WERI-Rb-1 (cell line): ENCODE measurements at regions not wholly inside any gene's neighbourhood (a gene's known extent, or its start where the extent isn't known, plus 50 kb on each side); places are given as distances from the start of the nearest gene placed in this dataset.

Experiments used
- DNase-seq: peaks from one replicate; pipeline ENCODE4 v3.0.0-alpha.2; 2020
- H3K27ac ChIP-seq: fragments of 250-450 bp; sonication (Bioruptor Pico); 2 replicates; pipeline ENCODE4 v1.5.1; 2020; ENCODE audit warnings: mild to moderate bottlenecking, moderate library complexity
- H3K27me3 ChIP-seq: fragments of 250-450 bp; sonication (Bioruptor Pico); 2 replicates; pipeline ENCODE4 v1.5.1; 2021; ENCODE audit warnings: mild to moderate bottlenecking, low read depth, moderate library complexity; ENCODE audit not compliant: insufficient read depth, severe bottlenecking
- H3K36me3 ChIP-seq: fragments of 250-450 bp; sonication (Bioruptor Pico); 2 replicates; pipeline ENCODE4 v1.5.1; 2020; ENCODE audit warnings: mild to moderate bottlenecking, moderate library complexity
- H3K4me3 ChIP-seq: 2 replicates; pipeline ENCODE4 v1.5.1; 2011; ENCODE audit warnings: low read depth, mild to moderate bottlenecking, control low read depth, low read length
- H3K9me3 ChIP-seq: fragments of 250-450 bp; sonication (Bioruptor Pico); 2 replicates; pipeline ENCODE4 v1.5.1; 2021; ENCODE audit warnings: mild to moderate bottlenecking, moderate library complexity; ENCODE audit not compliant: severe bottlenecking
- TF ChIP-seq, protein P1 (sequence below): IDR thresholded peaks from 2 replicates; pipeline ENCODE4 v1.5.1; 2011; ENCODE audit warnings: low read depth, mild to moderate bottlenecking, control low read depth, inconsistent platforms, low read length

DNA sequence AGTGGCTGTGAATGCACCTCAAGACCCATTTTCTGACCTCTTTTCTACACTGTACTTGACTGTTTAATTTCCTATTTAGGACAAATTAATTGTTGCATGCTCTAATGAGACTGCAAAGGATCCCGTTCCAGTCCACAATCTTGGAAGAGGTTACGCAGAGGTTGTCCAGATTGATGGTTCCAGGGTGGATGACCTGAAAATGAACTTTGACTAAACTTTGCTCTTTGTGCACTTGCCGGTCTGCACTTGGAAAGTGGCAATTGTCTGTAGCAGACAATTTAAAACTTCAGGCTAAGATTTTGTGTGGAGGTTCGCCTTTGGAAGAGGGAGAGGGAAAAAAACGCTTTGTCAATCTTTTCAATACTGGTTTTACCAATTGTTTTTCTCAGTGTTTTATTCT lies 267.8 kb downstream of the TMEM161B start:
- DNase-seq, result no peak
- TF ChIP-seq, protein P1, sequence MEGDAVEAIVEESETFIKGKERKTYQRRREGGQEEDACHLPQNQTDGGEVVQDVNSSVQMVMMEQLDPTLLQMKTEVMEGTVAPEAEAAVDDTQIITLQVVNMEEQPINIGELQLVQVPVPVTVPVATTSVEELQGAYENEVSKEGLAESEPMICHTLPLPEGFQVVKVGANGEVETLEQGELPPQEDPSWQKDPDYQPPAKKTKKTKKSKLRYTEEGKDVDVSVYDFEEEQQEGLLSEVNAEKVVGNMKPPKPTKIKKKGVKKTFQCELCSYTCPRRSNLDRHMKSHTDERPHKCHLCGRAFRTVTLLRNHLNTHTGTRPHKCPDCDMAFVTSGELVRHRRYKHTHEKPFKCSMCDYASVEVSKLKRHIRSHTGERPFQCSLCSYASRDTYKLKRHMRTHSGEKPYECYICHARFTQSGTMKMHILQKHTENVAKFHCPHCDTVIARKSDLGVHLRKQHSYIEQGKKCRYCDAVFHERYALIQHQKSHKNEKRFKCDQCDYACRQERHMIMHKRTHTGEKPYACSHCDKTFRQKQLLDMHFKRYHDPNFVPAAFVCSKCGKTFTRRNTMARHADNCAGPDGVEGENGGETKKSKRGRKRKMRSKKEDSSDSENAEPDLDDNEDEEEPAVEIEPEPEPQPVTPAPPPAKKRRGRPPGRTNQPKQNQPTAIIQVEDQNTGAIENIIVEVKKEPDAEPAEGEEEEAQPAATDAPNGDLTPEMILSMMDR, result no peak
- Histone ChIP-seq H3K27ac (no peak overlapping the region), H3K36me3 (no peaks in the 10 kb centered on the region), H3K27me3 (no peaks in the 10 kb centered on the region), H3K4me3 (no peak overlapping the region), H3K9me3 (no peaks in the 10 kb centered on the region)

GRCh38 chr5:87997662-87998061 lies 271.0 kb downstream of the TMEM161B start:
- Histone ChIP-seq H3K27me3 (no peaks in the 10 kb centered on the region), H3K4me3 (no peak overlapping the region), H3K36me3 (no peaks in the 10 kb centered on the region), H3K9me3 (no peaks in the 10 kb centered on the region), H3K27ac (no peak overlapping the region)
- DNase-seq, result no peak
- TF ChIP-seq, protein P1, result no peak

DNA sequence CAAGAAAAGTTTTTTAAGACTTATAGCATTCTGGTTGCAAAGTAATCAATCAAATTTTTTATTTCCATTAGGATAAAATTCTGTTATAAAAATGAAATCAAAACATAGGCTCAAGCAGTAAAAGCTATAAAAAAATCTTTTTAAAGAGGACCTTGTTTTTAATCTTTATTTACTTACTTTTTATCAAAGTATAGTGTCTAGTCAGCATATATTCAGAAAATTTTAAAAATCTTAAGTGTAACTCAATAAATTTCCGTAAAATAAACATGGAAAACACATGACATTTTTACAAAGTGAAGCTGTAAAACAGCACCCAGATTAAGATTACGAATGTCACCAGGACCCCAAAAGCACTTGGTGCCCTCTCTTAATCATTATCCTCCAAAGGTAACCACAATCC lies 302.4 kb downstream of the TMEM161B start:
- TF ChIP-seq, protein P1, result no peak
- no peaks in the 10 kb centered on the region for H3K9me3 ChIP-seq

DNA sequence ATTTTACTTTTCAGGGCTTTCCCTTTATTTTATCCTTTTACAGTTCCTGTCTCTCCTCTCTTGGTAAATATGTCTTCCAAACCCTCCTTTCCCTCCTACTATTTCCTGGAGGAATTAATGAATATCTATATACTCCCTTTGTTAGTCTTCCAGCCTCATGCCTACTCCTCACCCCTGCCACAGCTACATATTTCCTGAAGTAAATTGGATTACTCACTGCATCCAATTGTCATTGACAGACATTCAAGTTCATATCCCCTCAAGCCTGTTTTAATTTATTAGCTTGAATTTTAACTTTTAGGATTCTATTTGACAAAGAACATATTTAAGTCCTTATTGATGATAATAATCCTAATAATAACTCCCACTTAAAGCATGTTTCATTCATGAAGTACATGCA lies 314.5 kb downstream of the TMEM161B start:
- H3K27ac ChIP-seq, result no peak overlapping the region
- TF ChIP-seq, protein P1, result no peak
- DNase-seq, result no peak
- no peak overlapping the region for H3K4me3 ChIP-seq
- H3K36me3 ChIP-seq, result no peaks in the 10 kb centered on the region
- H3K9me3 ChIP-seq, result no peaks in the 10 kb centered on the region
- H3K27me3 ChIP-seq, result no peaks in the 10 kb centered on the region

More for the DNA sequence above, 302.4 kb downstream of the TMEM161B start:
- Histone ChIP-seq H3K36me3 (no peaks in the 10 kb centered on the region), H3K27ac (no peak overlapping the region), H3K27me3 (no peaks in the 10 kb centered on the region), H3K4me3 (no peak overlapping the region)
- DNase-seq, result no peak

DNA sequence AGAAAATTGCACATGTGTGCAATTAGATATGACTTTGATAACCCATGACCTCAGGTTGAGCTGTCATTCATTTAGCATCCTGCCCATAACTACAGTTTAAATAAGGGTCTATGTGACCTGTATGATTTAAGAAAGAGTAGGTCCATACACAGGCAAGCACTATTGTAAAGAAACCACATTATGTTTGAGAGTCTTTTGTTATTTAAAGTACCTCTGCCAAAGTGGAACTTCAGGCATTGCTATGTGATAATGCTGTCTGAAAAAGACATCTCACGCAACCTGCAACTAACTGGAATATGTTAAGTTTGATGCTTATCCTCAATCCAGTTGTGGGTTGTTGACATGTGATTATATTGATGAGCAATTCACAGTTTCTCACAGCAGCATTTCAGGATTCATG lies 317.0 kb downstream of the TMEM161B start:
- TF ChIP-seq, protein P1, result no peak
- Histone ChIP-seq H3K36me3 (no peaks in the 10 kb centered on the region), H3K27ac (no peak overlapping the region), H3K4me3 (no peak overlapping the region), H3K27me3 (no peaks in the 10 kb centered on the region), H3K9me3 (no peaks in the 10 kb centered on the region)
- no peak for DNase-seq

GRCh38 chr5:87949676-87950631 lies 318.7 kb downstream of the TMEM161B start:
- TF ChIP-seq, protein P1, result no peak
- Histone ChIP-seq H3K27ac (no peak overlapping the region), H3K27me3 (no peaks in the 10 kb centered on the region), H3K9me3 (no peaks in the 10 kb centered on the region), H3K4me3 (no peak overlapping the region), H3K36me3 (no peaks in the 10 kb centered on the region)
- DNase-seq, result no peak
